ENCODE measurements at regions not wholly inside any gene's neighbourhood (a gene's known extent, or its start where the extent isn't known, plus 50 kb on each side); places are given as distances from the start of the nearest gene placed in this dataset.
"Not testable (repeated sequence)": the region's sequence is repeated elsewhere in the genome, so short reads cannot be mapped to it uniquely, and the experiment has no call there.

DNA sequence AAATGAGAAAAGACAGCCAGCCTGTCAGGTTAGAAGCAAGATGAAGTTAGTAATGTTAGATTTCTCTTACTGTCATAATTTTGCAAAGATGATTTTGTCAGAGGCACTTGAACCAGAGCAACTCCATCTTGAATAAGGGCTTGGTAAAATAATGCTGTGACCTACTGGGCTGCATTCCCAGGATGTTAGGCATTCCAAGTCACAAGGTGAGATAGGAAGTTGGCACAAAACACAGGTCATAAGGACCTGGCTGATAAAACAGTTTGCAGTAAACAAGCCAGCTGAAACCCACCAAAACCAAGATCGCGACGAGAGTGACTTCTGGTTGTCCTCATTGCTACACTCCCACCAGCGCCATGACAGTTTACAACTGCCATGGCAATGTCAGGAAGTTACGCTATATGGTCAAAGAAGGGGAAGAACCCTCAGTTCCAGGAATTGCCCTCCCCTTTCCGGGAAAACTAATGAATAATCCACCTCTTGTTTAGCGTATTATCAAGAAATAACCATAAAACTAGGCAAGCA is 1313.5 kb upstream of the TMEM132C start:
- no peak for DNase-seq

- no peak for DNase-seq
Measured at GRCh38 chr12:126960221-126960620, 1306.7 kb upstream of the TMEM132C start.

- DNase-seq, result no peak
Measured at GRCh38 chr12:126960709-126961108, 1306.3 kb upstream of the TMEM132C start.

- DNase-seq, result no peak
Measured at GRCh38 chr12:126963825-126964224, 1303.1 kb upstream of the TMEM132C start.

DNA sequence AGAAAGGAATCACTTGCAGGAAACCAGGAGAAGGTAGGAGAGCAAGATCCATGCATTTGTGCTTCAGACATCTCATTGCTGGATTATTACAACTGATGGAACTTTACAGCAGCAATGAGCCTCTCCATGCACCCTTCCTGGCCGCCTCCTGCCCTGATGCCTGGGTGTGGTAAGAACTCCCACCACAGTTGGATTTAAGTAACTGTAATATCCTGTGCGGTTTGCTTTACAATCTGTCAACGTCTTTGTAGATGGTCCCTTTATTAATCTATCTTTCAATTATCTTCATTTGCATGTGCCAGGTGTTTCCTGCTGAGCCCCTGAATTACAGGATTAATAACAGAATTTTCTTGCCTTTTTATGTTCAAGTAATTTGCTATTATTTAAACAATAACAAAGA is 1300.5 kb upstream of the TMEM132C start:
- DNase-seq, result no peak

GRCh38 chr12:126967152-126967551 is 1299.8 kb upstream of the TMEM132C start:
- DNase-seq, result no peak

DNA sequence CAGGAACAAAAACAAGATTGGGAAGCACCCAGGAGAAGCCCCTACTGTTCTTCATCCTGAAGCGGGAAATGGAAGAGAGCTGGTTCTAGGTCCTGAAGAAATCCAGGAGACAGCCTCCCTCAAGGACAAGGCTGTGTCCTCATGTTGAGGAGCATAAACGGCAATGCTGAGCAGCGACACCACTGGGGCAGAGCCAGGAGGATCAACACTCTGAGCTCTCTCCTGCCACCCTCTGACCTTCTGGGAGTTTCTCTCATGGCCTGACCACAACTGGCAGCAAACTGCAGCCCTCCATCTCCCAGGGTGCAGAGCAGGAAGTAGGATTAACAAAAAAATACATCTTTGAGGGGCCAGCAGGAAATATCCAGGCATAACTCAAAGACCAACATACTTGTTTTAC is 1292.2 kb upstream of the TMEM132C start:
- DNase-seq, result no peak

DNA sequence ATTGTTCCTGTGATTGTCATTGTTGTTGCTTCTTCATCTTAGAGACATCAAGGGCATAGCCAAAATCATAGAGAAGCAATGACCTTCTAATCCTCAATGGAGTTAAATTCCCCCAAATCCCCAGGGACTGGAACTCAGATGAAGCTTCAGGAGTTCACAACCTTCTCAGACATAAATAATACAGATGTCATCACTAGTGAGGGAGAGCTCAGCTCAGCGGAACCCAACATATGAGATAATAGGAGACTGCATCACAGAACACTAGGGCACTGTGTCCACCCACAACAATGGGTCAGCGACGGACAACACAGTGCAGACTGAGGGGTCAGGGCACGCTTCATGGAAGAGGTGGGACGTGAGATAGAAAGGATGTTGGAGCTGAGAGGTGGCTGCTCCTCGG is 1290.4 kb upstream of the TMEM132C start:
- no peak for DNase-seq

DNA sequence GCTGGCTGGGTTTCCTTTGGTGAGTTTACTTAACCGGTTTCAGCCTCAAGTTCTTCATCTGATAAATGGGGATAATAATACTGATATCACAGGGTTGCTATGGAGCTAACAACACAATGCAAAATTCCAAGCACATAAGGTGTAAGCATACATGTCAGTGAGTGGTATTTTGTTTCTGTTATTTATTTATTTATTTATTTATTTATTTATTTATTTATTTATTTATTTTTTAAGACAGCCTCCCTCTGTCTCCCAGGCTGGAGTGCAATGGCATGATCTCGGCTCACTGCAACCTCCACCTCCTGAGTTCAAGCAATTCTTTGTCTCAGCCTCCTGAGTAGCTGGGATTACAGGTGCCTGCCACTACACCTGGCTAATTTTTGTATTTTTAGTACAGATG is 1287.4 kb upstream of the TMEM132C start:
- DNase-seq, result not testable (repeated sequence)

GRCh38 chr12:126982707-126983106 is 1284.3 kb upstream of the TMEM132C start:
- no peak for DNase-seq

- DNase-seq, result not testable (repeated sequence)
Measured at GRCh38 chr12:126983735-126984134, 1283.2 kb upstream of the TMEM132C start.

GRCh38 chr12:126985663-126986062 is 1281.3 kb upstream of the TMEM132C start:
- DNase-seq, result not testable (repeated sequence)

GRCh38 chr12:126989532-126989931 is 1277.4 kb upstream of the TMEM132C start:
- no peak for DNase-seq

DNA sequence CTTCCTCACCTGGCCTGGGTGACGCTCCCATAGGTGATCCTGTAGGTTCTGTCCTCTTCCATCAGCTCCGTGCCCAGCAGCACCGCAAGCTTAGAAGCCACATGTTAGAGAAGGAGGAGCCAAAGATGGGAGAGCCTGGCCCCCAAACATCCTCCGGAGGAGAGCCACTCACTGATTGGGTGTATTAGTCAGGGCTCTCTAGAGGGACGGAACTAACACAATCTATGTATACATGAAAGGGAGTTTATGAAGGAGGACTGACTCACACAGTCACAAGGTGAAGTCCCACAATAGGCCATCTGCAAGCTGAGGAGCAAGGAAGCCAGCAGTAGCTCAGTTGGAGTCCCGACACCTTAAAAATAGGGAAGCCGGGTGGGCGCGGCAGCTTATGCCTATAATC is 1273.1 kb upstream of the TMEM132C start:
- no peak for DNase-seq

DNA sequence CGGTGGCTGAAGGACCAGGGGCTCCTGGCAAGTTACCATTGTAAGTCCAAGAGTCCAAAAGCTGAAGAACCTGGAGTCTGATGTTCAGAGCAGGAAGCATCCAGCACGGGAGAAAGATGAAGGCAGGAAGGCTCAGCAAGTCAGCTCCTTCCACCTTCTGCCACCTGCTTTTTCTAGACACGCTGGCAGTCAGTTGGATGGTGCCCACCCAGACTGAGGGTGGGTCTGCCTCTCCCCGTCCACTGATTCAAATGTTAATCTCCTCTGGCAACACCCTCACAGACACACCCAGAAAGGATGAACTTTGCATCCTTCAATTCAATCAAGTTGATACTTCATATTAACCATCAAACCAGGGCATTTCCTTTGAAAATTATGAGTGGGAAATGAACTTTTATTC is 1272.4 kb upstream of the TMEM132C start:
- DNase-seq, result no peak

GRCh38 chr12:126998031-126998430 is 1268.9 kb upstream of the TMEM132C start:
- DNase-seq, result no peak

DNA sequence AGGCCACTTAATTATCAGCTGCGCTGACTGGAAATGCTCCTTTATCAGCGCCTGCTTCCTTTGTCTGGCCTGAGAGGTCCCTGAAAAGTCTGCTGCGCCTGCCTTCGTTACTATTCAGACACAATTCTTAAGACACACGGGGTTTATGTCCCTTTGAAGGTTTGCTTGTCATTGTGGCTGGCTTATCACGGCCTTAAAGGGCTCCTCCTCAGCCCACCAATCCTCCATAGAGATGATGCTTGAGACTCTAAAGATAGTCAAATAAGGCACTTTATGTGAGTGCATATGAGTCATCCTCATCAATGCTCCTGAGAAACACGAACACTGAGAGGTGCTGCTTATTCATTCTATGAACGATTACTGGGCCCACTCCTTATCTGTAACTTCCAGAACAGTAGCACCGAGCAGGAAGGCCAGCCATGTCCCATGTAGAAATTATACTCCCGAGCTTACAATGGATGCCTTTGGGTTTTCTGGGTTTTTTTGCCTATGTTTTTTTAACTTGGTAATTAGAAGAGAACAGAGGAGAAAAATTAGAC is 1268.2 kb upstream of the TMEM132C start:
- DNase-seq, result no peak

DNA sequence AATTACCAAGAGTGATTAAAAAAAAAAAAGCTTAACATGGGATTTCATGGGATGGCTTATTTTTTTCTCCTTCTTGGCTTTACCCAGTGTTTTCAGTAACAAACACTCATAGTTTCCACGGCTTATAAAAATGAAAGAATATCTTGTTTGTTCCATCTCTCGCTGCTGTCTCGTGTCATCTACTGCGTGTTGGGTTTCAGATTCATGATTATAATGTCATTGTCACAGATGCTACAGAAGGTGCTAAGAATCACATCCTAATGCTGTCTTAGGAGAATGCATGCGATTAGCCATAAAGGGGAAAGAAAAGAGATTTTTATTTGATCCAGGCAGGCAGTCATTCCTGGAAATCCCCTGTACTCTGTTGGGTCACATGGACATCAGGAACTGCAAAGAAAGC is 1267.6 kb upstream of the TMEM132C start:
- DNase-seq, result no peak

DNA sequence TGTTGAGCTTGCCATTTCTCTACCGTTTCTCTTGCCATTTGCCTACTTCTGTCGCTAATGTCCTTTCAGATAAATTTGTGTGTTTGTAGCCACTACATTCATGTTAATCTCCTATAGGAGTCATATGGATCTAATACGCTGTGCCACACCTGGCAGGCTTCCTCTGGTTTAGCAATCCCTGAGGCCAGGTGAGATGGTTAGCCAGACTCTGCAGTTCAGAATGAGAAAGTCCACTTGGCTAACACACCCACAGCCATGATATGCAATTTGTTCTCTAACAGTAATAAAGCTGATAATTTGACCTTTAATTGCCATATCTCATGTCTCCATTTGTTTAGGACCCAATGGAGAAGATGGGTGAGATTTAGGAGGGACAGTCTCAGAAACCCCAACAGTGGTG is 1261.6 kb upstream of the TMEM132C start:
- no peak for DNase-seq

GRCh38 chr12:127006972-127007371 is 1260.0 kb upstream of the TMEM132C start:
- DNase-seq, result no peak

- no peak for DNase-seq
Measured at GRCh38 chr12:127008755-127009403, 1258.1 kb upstream of the TMEM132C start.

GRCh38 chr12:127012109-127012508 is 1254.9 kb upstream of the TMEM132C start:
- no peak for DNase-seq

GRCh38 chr12:127013197-127013596 is 1253.8 kb upstream of the TMEM132C start:
- no peak for DNase-seq

DNA sequence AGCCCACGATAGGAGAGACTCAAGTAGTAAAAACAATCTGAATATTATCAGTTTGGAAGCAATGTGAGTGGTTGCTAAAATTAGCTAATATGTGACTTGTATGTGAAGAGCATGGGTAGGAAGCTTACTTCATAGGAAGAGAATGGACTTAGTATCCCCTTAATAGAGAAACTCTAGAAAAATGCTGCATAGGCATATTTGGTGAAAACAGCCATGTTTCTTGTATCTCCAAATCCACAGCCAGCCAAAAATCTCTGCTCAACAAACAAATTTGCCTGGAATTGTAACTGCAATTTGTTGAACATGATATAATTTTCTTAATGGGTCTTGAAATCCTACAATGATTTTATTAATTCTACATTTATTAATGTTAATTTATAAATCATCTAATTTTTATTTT is 1252.9 kb upstream of the TMEM132C start:
- DNase-seq, result no peak

GRCh38 chr12:127024791-127025190 is 1242.2 kb upstream of the TMEM132C start:
- no peak for DNase-seq

All from CD4-positive, alpha-beta T cell treated with Interleukin-17A for 1 hour (primary cell).